Right lobe of liver (tissue), 6 donors: ENCODE measurements at regions not wholly inside any gene's neighbourhood (a gene's known extent, or its start where the extent isn't known, plus 50 kb on each side); places are given as distances from the start of the nearest gene placed in this dataset.
A peak's percentile ranks its signal among the peaks of the same experiment; 100 is the strongest.

Experiments used
- ATAC-seq, 4 donors: fragments of 200-7000 bp; cut with Tn5 transposase; one replicate each; pipeline ENCODE4 v1.9.1; 2020; ENCODE audit warnings: mild to moderate bottlenecking in 4 of 4, moderate library complexity in 4 of 4
- DNase-seq, 3 donors: peaks; one replicate each; pipeline ENCODE4 v3.0.0-alpha.2; 2020
- H3K27ac ChIP-seq, 3 donors: fragments of 200-600 bp; one replicate each; pipeline ENCODE4 v1.8.0; 2022
- H3K27me3 ChIP-seq, 2 donors: fragments of 200-600 bp; one replicate each; pipeline ENCODE4 v1.8.0; 2022
- H3K36me3 ChIP-seq, 4 donors: fragments of 200-600 bp; sonication (generic) in 1 of 4; one replicate each; pipeline versions ENCODE4 v1.5.1 to v1.8.0; 2017 to 2022; ENCODE audit warnings: control low read depth in 1 of 4
- H3K4me1 ChIP-seq, 4 donors: fragments of 200-600 bp; sonication (generic) in 1 of 4; one replicate each; pipeline versions ENCODE4 v1.5.1 to v1.8.0; 2017 to 2022; ENCODE audit warnings: control low read depth in 1 of 4
- H3K4me3 ChIP-seq, 3 donors: fragments of 200-600 bp; one replicate each; pipeline ENCODE4 v1.8.0; 2022
- H3K9me3 ChIP-seq, 4 donors: fragments of 200-600 bp; sonication (generic) in 1 of 4; one replicate each; pipeline versions ENCODE4 v1.5.1 to v1.8.0; 2017 to 2022; ENCODE audit warnings: control low read depth in 1 of 4
- POLR2A ChIP-seq: fragments of 450-650 bp; IDR thresholded peaks from one replicate; pipeline ENCODE4 v1.6.1; 2017; ENCODE audit warnings: antibody characterized with exemption, mild to moderate bottlenecking
- WGBS: methylation state at CpG from one replicate; pipeline ENCODE4 v1.1.6; 2018; ENCODE audit warnings: low coverage, low lambda C conversion rate; ENCODE audit not compliant: insufficient coverage; ENCODE audit errors: missing lambda C conversion rate; 5-methylcytosine and 5-hydroxymethylcytosine counted together
- intact Hi-C, 2 donors: fragments of 100-400 bp; cut with DNase I; formaldehyde crosslinking; loops; one replicate each; pipeline versions ENCODE4 v1.11.2 to v1.14.1; 2022
- TF ChIP-seq, protein P1 (sequence below), 4 donors: fragments of 200-600 bp in 3 of 4; fragments of 450-650 bp in 1 of 4; IDR thresholded peaks; one replicate each; pipeline versions ENCODE4 v1.5.1 to v1.8.0; 2016 to 2022; ENCODE audit warnings: antibody characterized with exemption in 4 of 4, mild to moderate bottlenecking in 2 of 4
- donor health status: DM: no; HTN: yes; CAD: no.
- donor health status: DM: no; HTN: no; CAD: no.
- donor health status: DM: no; HTN: no; CAD: no.
- donor health status: DM: no; HTN: yes; CAD: no.
- donor health status: DM: no; HTN: yes; CAD: no.

GRCh38 chr4:159655547-159655946 lies 552.7 kb downstream of the RAPGEF2 start:
- 86% methylated on average over 1 of the region's 1 CpG for WGBS
- no peak overlapping the region for H3K27ac ChIP-seq
- TF ChIP-seq POLR2A, result no peak
- TF ChIP-seq, protein P1, sequence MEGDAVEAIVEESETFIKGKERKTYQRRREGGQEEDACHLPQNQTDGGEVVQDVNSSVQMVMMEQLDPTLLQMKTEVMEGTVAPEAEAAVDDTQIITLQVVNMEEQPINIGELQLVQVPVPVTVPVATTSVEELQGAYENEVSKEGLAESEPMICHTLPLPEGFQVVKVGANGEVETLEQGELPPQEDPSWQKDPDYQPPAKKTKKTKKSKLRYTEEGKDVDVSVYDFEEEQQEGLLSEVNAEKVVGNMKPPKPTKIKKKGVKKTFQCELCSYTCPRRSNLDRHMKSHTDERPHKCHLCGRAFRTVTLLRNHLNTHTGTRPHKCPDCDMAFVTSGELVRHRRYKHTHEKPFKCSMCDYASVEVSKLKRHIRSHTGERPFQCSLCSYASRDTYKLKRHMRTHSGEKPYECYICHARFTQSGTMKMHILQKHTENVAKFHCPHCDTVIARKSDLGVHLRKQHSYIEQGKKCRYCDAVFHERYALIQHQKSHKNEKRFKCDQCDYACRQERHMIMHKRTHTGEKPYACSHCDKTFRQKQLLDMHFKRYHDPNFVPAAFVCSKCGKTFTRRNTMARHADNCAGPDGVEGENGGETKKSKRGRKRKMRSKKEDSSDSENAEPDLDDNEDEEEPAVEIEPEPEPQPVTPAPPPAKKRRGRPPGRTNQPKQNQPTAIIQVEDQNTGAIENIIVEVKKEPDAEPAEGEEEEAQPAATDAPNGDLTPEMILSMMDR (IDR thresholded peaks at IDR 0.05), result no peak
- DNase-seq, result no peak
- H3K4me3 ChIP-seq, result no peak overlapping the region
- intact Hi-C loops, result no loop called here
- ATAC-seq, result no peak
- H3K9me3 ChIP-seq, result no peaks in the 10 kb centered on the region
- no peaks in the 10 kb centered on the region for H3K27me3 ChIP-seq
- H3K36me3 ChIP-seq, result no peaks in the 10 kb centered on the region
- H3K4me1 ChIP-seq, result no peaks in the 10 kb centered on the region

DNA sequence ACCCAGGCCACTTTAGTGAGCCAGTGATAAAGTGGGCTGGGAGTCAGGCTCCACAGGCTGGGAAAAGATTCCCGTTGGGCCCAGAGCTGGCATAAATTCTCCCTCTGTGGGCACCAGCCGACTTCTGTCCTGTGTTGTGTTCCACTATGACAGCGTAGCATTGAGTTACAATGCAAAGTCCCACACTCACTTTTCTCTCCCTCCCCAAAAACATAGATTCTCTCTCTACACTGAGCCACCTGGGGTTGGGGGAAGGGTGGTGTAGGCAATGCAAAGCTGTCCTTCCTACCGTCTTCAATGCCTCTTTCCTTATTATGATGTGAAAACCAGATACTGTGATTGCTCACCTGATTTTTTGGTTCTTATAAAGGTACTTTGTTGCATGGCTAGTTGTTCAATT lies 566.2 kb downstream of the RAPGEF2 start:
- DNase-seq (no peak), ATAC-seq (no peak)
- H3K27ac ChIP-seq, result no peak overlapping the region
- TF ChIP-seq, protein P1 (IDR thresholded peaks at IDR 0.05), result no peak
- TF ChIP-seq POLR2A, result no peak
- intact Hi-C loops, result no loop called here
- H3K27me3 ChIP-seq, result no peaks in the 10 kb centered on the region
- H3K9me3 ChIP-seq, result no peaks in the 10 kb centered on the region
- H3K4me1 ChIP-seq, result no peaks in the 10 kb centered on the region
- no peaks in the 10 kb centered on the region for H3K36me3 ChIP-seq
- H3K4me3 ChIP-seq, result no peak overlapping the region
- 17% methylated on average over 2 of the region's 4 CpGs for WGBS

DNA sequence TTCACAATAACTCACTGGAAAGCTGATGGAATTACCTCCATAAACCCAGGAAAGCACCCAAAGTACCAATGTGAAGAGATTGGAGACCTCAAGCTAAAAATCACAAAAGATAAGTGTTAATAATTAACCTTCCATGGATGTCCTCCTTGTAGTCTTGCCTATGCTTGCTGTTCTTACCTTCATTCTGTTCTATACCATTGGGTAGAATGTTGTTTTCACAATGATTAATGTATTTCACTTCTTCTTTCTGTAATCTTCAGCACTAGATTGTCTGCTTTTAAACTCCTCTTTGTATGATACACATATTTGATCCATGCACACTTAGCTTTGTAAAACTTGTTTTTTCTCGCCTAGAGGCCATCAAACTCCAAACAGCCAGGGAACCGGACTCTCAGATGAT lies 570.3 kb downstream of the RAPGEF2 start:
- Histone ChIP-seq H3K4me1 (no peaks in the 10 kb centered on the region), H3K27me3 (no peaks in the 10 kb centered on the region), H3K9me3 (no peaks in the 10 kb centered on the region), H3K36me3 (no peaks in the 10 kb centered on the region), H3K4me3 (no peak overlapping the region), H3K27ac (no peak overlapping the region)
- intact Hi-C loops, result no loop called here
- TF ChIP-seq, protein P1 (IDR thresholded peaks at IDR 0.05), result no peak
- no peak for TF ChIP-seq POLR2A
- DNase-seq (no peak), ATAC-seq (no peak)
- WGBS, result 25% methylated on average over 2 of the region's 2 CpGs

GRCh38 chr4:159674241-159674640 lies 571.4 kb downstream of the RAPGEF2 start:
- DNase-seq, result no peak
- H3K9me3 ChIP-seq, result no peaks in the 10 kb centered on the region

More at GRCh38 chr4:159674241-159674640, 571.4 kb downstream of the RAPGEF2 start:
- Histone ChIP-seq H3K4me3 (no peak overlapping the region), H3K4me1 (no peaks in the 10 kb centered on the region), H3K27me3 (no peaks in the 10 kb centered on the region), H3K27ac (no peak overlapping the region), H3K36me3 (no peaks in the 10 kb centered on the region)
- TF ChIP-seq POLR2A, result no peak
- TF ChIP-seq, protein P1 (IDR thresholded peaks at IDR 0.05), result no peak
- WGBS, result 33% methylated on average over 1 of the region's 8 CpGs
- intact Hi-C loops, result no loop called here
- peak in 1 of 4 donors; percentile 62 for ATAC-seq
